Left ventricle myocardium superior (tissue), 1 donor: ENCODE measurements at regions not wholly inside any gene's neighbourhood (a gene's known extent, or its start where the extent isn't known, plus 50 kb on each side); places are given as distances from the start of the nearest gene placed in this dataset.
A peak's percentile ranks its signal among the peaks of the same experiment; 100 is the strongest.

Experiments used
- ATAC-seq: fragments of 200-7000 bp; cut with Tn5 transposase; one replicate; pipeline ENCODE4 v1.9.1; 2020; ENCODE audit warnings: mild to moderate bottlenecking, moderate library complexity
- DNase-seq: peaks from one replicate; pipeline ENCODE4 v3.0.0-alpha.2; 2020
- intact Hi-C: fragments of 100-400 bp; cut with micrococcal nuclease; formaldehyde crosslinking; loops from one replicate; pipeline ENCODE4 v1.11.0; 2022
- donor health status: DM: no; HTN: yes; CAD: no; lungs with severe emphysema.

DNA sequence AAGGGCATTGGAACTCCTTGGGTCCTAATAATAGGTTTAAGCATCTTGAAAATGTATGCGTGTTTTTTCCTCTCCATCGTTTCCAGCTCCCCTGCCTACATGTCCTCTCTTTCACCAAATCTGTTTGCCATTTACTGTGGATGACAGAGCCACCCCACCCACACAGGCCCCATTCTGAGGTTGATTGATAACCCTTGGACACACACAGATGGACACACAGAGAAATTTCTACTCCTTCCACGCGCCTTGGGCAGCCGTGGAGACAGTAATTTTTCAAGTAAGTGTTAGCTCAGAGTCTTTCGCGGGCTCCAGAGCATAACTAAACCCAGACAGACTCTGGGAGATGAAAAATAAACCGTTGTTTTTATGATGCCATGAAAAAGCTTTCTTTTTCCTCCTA lies 103.3 kb upstream of the NLRP1 start:
- ATAC-seq, result no peak
- DNase-seq, result no peak
- intact Hi-C loops, result no loop called here

DNA sequence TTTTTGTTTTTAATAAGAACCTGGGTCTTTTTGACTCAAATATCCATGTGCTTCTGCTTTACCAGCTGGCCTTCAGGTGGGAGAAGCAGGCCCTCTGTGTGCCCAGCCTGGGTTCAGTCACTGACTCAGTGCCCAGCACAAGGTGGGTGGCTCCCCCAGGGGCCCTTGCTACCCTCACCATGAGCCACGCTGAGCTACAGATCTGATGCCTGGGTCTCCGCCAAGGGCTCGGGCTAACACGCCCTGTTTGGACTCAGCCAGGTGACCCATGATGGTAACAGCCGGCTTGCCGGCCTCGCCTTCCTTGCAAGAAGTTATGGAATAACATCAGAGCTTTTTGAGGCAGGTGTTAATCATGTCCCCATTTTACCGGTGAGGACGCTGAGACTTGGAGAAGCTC lies 109.5 kb upstream of the NLRP1 start:
- DNase-seq (no peak), ATAC-seq (no peak)
- intact Hi-C loops, result no loop called here

DNA sequence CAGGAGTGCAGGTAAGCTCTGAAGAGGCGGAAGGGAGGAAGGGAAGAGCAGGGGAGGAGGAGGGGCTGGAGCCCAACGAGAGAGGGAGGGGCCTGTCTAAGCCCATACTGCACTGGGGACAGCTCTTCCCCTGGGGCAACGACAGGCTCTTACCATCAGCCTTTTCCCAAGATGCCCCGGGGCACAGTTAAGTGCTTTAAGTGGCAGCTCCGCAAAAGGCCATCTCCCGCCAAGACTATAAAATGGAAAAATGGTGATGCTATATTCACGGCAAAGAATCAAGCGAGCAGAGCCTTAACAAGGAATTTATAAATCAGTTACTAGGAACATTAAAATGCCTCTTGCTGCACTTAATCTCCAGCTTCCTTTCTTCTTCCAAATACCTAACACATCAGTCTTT lies 110.2 kb upstream of the NLRP1 start:
- DNase-seq, result no peak
- intact Hi-C loops, result no loop called here

DNA sequence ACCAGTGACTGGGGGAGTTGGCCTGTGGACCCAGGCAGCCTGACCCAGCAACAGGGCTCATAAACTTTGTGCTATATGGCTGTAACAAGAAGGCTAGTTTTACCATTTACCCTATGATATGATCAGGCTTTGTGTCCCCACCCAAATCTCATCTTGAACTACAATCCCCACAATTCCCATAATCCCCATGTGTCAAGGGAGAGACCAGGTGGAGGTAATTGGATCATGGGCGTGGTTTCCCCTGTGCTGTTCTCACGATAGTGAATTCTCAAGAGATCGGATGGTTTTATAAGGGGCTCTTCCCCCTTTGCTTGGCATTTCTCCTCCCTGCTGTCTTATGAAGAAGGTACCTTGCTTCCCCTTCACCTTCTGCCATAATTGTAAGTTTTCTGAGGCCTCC lies 111.2 kb upstream of the NLRP1 start:
- ATAC-seq, result no peak
- intact Hi-C loops, result no loop called here
- no peak for DNase-seq

More for the DNA sequence above, 110.2 kb upstream of the NLRP1 start:
- no peak for ATAC-seq

DNA sequence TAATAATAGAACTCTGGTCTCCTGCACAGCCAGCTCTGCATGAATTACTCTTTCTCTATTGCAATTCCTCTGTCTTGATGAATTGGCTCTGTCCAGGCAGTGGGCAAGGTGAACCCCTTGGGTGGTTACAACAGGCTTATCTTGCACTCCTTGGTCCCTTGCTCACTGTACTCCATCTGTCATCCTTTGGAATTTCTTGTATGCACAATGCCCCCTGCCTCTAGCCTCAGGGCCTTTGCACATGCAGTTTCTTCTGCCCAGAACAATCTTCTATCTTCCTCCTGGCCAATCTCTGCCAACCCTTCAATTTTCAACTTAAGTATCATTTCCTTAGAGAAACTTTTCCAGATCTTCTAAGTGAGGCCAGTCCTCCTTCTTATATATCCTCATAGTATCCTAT lies 114.7 kb upstream of the NLRP1 start:
- ATAC-seq, result no peak
- no peak for DNase-seq
- intact Hi-C loops, result no loop called here

DNA sequence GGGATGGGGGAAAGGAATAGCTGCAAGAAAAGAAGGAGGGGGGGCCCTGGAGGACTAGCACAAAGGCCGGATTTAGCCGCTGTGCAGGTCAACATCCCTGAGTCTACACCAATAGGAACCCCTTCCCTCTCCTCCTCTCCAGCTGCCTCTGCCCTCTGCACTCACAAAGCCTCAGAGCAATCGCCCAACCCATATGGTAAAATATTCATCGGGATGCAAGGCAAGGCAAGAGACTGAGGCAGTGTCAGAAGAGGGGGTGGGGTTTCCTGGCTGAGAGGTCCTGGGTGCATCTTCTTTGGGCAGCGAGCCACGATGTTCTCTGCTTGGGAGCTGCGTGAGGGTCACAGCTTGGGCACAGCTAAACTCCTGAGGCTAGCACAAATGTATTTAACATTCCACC lies 115.5 kb upstream of the NLRP1 start:
- DNase-seq (no peak), ATAC-seq (no peak)
- intact Hi-C loops, result no loop called here

DNA sequence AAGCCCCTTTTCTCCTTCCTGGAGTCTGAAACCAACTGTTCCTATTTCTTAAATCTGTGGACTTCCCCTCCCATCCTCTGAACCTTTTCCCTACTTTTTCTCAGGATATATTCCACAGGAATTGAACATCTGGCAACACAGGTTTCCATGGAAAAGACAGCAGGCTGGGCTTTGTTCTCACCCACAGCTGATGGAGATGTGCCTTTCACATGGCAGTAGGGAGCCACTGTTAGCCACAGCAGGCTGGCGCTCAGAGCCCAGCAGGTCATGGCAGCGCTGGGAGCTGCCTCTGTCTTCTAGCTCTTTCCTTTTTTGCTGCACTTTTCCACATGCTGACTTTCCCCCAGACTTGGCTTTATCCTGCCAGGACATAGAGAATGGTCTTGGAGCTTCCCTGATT lies 116.4 kb upstream of the NLRP1 start:
- no peak for DNase-seq
- intact Hi-C loops, result no loop called here
- ATAC-seq, result no peak

DNA sequence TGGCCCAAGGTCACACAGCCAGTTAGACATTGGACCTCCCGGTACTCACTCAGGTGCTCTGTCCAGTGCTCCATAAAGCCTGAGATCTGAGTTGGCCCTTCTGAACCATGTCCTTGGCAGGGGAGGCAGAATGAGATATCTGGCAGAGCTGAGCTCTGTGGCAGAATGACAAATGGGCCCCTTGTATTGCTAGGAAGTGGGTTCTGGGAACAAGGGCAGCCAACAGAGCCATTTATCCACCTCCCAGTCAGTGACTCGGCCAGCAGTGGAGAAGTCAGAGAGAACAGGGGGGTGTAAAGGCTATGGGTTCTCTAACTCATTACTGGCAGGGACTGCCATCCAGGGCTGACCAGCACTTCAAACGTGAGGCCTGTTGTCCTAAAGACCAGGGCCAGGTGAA lies 117.1 kb upstream of the NLRP1 start:
- DNase-seq, result no peak
- intact Hi-C loops, result no loop called here
- no peak for ATAC-seq

DNA sequence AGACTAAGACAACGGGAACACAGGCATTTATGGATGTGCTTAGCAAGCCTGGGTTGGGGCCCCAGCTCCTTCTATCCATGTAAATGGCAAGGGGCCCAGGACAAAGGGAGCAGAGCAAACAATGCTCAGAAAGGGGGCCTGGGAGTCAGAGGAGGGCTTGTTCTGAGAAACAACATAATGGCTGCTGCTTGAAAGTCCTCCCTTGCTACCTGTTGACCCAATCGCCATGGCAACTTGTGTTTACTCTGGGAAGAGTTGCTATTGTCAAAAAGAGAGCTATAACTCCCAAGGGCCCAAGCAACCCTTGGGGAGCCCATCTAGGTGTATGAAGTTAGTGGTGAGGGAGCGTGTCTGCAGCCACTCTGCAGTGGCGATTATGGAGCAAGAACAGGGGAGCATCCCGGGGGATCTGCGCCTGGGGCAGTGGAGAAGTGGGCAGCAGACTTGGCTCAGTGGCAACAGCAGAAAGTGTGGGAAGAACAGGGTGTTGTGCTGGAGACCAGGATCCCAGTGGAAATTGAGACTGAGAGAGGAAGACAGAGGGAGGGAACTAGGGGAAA lies 118.7 kb upstream of the NLRP1 start:
- ATAC-seq, result no peak
- intact Hi-C loops, result no loop called here
- DNase-seq, result no peak

DNA sequence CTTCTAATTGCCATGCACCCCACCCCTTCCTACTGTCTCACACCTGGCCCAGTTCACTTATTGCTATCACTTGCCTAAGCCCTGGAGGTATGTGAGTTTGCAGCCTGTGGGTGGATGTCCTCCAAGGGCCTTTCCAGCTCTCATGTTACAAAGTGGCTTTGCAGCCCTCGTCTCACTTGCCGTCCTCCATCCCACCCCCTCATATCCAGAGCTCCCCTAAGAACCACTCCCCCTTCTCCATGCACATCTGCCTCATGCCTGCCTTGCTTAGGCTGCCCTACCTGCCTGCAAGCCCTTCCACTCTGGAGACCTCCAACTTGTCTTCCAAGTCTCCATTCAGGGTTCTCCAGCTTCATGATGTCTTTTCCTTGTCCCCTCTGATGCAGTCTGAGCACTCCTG lies 119.4 kb upstream of the NLRP1 start:
- DNase-seq (no peak), ATAC-seq (no peak)
- intact Hi-C loops, result no loop called here

DNA sequence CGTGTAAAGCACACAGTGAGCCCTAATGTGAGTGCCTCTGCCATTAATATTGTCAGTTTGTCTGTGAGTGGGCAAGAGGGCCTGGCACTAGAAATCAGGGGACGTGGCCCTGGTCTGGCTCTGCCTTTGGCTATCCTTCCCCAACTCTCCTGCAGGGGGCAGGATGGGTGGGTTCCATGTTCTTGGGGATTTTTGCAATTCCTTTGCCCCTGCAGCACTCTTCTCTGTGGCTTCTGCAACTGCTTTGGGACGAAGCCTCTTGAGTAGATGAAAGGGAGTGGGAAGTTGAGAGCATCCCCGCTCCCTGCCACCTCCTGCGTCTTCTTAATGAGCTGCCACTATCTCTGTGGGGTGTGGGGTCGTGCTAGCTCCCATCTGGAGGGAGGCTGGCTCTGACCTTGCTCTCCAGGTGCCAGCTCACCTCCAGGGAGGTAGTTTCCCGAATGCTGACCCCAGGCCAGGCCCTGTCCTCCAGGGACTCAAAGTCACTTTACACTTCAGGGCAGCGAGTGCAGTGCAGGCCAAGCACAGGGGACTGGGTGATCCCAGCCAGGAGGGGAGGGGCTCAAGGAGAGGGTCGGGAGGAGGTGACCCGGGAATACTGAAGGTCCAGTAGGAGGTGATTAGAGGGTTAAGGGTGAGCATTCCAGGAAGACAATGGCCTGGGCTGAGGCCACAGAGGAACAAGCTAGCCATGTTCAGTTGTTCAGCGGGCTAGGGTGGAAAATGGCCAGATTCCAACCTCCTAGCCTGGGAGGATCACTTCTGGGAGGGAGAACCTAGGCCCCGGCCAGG lies 121.0 kb upstream of the NLRP1 start:
- DNase-seq (no peak), ATAC-seq (no peak)
- intact Hi-C loops, result no loop called here

DNA sequence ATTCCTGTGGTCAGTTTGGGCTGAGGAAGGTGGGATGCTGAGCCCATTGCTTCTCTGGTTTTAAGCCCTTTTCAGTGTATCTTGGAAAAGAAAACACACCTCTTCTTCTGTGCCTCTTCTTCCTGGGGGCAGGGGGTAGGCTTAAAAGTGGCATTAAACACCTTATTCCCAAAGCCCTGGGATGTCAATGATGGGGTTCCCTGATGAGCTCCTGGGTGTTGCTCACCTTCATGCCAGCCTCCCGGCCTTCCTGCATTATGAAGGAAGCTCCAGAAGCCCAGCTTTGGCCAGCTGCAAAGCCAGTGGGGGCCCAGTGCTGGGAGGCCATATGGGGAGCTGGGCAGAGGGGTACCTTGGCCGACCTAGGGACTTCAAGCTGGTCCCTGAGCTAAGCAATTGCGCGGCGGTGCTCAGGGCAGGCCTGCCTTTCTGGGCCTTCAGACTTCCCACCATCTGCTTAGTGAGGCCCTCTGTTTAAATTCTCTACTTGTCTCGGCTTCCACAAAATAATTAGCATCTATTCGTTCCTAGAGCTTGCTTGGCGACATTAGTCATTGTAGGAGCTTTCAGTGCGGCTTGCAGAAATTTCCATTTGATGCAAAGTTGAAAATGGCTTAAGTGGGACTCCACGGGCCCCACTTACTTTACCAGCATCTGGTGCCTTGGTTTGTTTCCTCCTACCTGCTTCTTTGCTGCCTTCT lies 121.7 kb upstream of the NLRP1 start:
- intact Hi-C loops, result no loop called here
- ATAC-seq, result no peak

DNA sequence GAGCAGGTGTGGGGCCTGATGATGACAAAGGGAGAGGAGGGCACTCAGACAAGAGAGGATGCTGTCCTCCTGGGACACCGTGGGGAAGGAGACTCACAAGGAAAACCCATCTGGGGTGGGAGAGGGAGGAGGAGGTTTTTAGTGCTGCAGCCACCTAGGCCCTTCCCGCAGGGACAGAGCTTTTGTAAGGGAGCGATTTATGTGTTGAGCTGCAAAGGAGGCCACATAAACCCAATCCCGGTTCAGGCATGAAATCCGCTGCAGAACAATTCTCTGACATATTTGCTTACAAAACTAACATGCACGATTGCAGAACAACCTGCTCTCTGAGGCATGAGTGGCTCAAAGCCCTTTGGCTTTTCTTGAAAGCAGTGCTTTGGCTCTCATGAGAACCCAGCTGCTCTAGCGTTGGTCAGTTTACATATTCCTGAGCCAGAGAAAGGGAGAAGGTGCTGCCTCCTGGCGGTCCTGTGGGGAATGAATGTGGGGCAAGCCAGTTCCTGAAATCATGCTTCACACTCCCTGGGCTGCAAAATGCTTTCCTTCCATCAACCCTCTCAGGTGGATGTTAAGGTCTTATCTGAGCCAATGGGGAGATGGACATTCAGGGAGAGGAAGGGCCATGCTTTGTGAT lies 122.4 kb upstream of the NLRP1 start:
- ATAC-seq (peak; percentile 14), DNase-seq (peak; percentile 58)
- intact Hi-C loops, result no loop called here

More for the DNA sequence above, 121.7 kb upstream of the NLRP1 start:
- DNase-seq, result no peak

DNA sequence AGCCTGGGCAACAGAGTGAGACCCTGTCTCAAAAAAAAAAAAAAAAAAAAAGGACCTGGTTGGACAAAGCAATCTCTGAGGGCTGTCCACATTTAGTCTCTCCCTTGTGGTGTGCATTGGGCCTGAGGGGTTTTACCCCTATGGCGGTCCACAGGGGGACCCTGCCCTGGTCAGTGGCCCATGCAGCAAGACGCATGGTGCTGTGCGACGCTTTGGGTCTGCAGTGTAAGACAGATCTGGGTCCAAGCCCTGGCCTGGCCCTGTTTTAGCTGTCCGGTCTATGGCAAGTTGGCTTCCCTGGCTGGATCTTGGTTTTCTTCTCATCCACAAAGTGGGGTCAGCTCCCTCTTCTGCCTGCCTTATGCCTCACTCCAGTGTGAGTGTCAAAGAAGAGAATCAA lies 123.2 kb upstream of the NLRP1 start:
- no peak for DNase-seq
- no peak for ATAC-seq
- intact Hi-C loops, result no loop called here

DNA sequence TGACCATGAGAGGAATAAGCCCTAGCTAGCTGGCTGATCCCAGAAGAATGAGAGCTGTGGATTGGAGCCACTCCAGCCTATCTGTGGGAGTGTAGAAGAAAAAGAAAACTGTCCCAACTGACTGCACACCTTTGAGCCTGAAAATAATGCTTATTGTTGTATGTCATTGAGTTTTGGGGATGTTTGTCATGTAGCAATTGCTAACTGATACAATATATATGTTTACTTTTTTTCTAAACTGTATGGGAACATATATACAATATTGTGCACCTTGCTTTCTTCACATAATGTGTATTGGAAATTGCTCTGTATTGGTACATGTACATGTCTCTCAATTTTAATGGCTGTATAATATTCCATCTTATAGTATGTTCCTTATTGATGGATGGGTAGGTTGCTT lies 124.0 kb upstream of the NLRP1 start:
- intact Hi-C loops, result no loop called here
- no peak for DNase-seq
- ATAC-seq, result no peak

DNA sequence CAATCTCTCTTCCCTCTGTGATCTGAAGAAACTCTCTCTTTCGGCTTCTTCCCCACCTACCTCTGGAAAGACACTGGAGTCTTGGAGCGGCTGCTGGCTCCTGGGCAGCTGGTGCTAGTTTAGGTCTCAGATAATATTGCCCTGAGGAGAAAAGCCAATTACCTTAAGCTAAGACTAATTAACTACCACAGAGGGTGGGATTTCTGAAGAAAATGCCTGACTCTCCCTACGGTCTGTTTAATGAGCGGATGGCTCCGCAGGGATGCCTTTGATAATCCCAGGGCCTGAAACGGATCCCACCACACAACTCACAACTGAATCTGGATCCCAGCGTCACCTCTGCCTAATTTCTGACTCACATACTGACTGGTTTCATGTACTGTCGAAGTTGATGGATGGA lies 127.0 kb upstream of the NLRP1 start:
- intact Hi-C loops, result no loop called here
- no peak for DNase-seq
- ATAC-seq, result no peak

DNA sequence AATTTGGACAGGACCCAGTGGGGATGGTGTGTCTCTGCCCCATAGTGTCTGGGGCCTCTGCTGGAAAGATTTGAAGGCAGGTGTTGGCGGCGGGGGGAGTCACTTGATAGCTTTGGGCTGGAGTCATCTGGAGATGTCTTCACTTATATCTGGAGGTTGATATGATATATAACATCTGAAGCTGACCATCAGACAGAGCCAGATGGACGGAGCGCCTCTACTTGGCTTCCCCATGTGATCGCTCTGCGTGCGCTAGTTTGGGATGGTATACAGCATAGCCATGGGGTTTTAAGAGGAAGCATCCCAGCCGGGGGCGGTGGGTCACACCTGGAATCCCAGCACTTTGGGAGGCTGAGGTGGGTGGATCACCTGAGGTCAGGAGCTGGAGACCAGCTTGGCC lies 130.7 kb upstream of the NLRP1 start:
- DNase-seq (no peak), ATAC-seq (no peak)
- intact Hi-C loops, result no loop called here

DNA sequence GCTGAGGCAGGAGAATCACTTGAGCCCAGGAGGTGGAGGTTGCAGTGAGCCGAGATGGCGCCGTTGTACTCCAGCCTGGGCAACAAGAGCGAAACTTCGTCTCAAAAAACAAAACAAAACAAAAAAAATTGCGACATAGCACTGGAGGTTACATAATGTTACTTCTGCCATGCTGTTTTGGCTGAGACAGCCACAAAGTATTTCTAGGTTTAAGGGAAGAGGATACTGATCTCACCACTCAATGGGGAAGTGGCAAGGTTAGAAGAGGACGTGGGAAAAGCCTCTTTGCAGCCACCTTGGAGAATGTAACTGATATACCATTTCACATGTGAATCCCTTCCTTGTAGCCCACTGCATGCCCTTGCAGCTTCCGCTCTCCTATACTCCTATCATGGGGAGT lies 131.2 kb upstream of the NLRP1 start:
- ATAC-seq (no peak), DNase-seq (no peak)
- intact Hi-C loops, result no loop called here

DNA sequence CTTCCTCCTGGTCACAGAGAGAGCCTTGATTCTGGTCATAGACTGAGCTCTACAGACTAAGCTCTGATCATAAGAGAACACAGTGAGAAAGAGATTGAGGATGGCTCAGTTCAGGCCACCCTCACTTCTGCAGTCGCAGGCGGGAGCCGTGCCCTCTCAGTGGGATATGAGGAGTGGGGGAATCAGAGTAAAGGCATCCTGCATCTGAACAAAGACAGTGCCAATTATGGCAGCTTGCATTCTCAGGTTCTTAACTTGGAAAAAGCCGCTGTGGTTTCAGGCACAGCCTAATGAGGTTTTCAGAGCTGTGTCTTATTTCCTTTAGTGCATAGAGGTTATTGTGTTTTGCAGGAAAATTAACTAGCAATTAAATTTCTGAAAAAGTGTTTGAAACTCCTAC lies 134.4 kb upstream of the NLRP1 start:
- intact Hi-C loops, result no loop called here
- no peak for DNase-seq
- ATAC-seq, result no peak

DNA sequence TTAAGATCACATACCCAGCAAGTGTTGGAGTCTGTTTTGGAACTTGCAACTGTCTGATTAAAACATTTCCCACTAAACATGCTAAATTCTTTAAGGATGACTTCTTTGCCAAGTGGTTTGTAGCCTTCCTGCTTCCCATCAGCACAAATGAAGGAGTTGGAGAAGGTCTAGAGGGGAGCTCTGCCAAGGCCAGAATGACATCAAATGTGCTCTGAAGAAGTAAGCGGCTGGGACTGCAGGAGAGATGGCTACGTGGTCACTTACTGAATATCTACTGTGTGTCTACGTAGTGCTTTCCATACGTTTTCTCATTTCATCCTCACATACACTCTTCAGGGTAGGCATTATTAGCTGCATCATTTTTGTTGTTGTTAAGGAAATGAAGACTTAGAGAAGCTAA lies 135.7 kb upstream of the NLRP1 start:
- DNase-seq (no peak), ATAC-seq (no peak)
- intact Hi-C loops, result no loop called here
